ENCODE measurements at regions not wholly inside any gene's neighbourhood (a gene's known extent, or its start where the extent isn't known, plus 50 kb on each side); places are given as distances from the start of the nearest gene placed in this dataset.
"Not testable (repeated sequence)": the region's sequence is repeated elsewhere in the genome, so short reads cannot be mapped to it uniquely, and the experiment has no call there.

DNA sequence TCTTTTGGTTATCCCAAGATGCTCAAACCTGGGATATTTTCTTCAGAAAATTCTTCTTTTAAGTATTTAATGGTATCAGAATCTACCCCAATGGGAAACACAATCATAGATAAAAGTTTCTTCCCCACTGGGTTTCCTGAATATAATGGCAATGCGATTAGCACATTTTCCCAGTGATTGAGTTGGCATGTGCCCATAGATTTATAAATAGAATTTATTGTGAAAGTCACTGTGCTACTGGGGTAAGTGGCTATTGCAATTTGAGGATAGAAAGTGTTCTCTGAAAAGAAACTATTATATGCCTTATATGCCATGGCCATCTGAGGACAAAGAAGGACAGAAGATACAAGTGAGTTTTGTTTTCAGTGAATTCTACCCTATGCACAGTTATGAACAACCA lies 99.0 kb upstream of the RBMS3 start:
- ATAC-seq (ENCODE audit: poor library complexity) (no peak), DNase-seq (no peak)
- no peaks in the 10 kb centered on the region for H3K27me3 Mint-ChIP-seq
- intact Hi-C loops (cut with DNase I, micrococcal nuclease), result no loop called here
- Histone ChIP-seq H3K9me3 (ENCODE audit: control insufficient read depth in 1 of 2, insufficient read depth in 1 of 2, low read length in 2 of 2) (peaks cover 0 to 7% of the 10 kb centered on the region in 2 experiments), H3K36me3 (ENCODE audit: insufficient read depth, low read length) (no peaks in the 10 kb centered on the region), H3K27me3 (ENCODE audit: control insufficient read depth in 1 of 2, insufficient read depth in 2 of 2, low read length in 2 of 2) (no peaks in the 10 kb centered on the region), H3K4me1 (ENCODE audit: insufficient read depth, low read length) (no peaks in the 10 kb centered on the region), H3K27ac (ENCODE audit: low read depth in 1 of 2, low read length in 2 of 2) (no peak overlapping the region), H3K4me3 (ENCODE audit: low read length) (no peak overlapping the region)
- ChIA-PET CTCF (no interaction called here), POLR2A (no interaction called here)
- H3K4me1 Mint-ChIP-seq (ENCODE audit: low read depth), result no peaks in the 10 kb centered on the region
- no peaks in the 10 kb centered on the region for H3K9me3 Mint-ChIP-seq
- H3K27ac Mint-ChIP-seq, result no peak overlapping the region
- no peak overlapping the region for H3K4me3 Mint-ChIP-seq
- TF ChIP-seq, protein P1, sequence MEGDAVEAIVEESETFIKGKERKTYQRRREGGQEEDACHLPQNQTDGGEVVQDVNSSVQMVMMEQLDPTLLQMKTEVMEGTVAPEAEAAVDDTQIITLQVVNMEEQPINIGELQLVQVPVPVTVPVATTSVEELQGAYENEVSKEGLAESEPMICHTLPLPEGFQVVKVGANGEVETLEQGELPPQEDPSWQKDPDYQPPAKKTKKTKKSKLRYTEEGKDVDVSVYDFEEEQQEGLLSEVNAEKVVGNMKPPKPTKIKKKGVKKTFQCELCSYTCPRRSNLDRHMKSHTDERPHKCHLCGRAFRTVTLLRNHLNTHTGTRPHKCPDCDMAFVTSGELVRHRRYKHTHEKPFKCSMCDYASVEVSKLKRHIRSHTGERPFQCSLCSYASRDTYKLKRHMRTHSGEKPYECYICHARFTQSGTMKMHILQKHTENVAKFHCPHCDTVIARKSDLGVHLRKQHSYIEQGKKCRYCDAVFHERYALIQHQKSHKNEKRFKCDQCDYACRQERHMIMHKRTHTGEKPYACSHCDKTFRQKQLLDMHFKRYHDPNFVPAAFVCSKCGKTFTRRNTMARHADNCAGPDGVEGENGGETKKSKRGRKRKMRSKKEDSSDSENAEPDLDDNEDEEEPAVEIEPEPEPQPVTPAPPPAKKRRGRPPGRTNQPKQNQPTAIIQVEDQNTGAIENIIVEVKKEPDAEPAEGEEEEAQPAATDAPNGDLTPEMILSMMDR (IDR thresholded peaks at IDR 0.05), result no peak
- no peaks in the 10 kb centered on the region for H3K36me3 Mint-ChIP-seq (ENCODE audit: low read depth)

DNA sequence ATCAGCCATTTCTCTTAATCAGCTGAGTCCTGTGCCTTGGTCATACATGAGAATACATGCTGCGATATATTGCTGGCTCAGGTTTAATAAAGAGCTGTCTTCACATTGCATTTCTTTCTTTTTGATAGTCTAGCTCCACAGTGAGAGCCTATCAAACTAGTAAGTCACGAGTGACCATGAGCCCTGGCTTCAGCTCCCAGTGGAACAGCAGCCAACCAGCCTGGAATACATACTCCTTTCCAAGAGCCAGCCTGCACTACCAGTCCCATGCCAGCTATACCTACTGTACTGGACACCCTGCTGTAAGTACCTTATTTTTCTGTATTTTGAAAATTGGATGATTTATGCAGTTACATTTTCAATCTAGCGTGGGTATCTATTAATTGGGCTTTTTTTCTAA lies 98.0 kb upstream of the RBMS3 start:
- H3K9me3 ChIP-seq (ENCODE audit: control insufficient read depth in 1 of 2, insufficient read depth in 1 of 2, low read length in 2 of 2); H3K27me3 ChIP-seq (ENCODE audit: control insufficient read depth in 1 of 2, insufficient read depth in 2 of 2, low read length in 2 of 2); H3K36me3 ChIP-seq (ENCODE audit: insufficient read depth, low read length); H3K27ac ChIP-seq (ENCODE audit: low read depth in 1 of 2, low read length in 2 of 2); H3K9me3 Mint-ChIP-seq; H3K27me3 Mint-ChIP-seq; H3K36me3 Mint-ChIP-seq (ENCODE audit: low read depth); H3K27ac Mint-ChIP-seq; ATAC-seq (ENCODE audit: poor library complexity); H3K4me1 Mint-ChIP-seq (ENCODE audit: low read depth); H3K4me1 ChIP-seq (ENCODE audit: insufficient read depth, low read length); DNase-seq; H3K4me3 ChIP-seq (ENCODE audit: low read length); intact Hi-C loops (cut with DNase I, micrococcal nuclease); CTCF ChIA-PET; POLR2A ChIA-PET; H3K4me3 Mint-ChIP-seq: not testable (repeated sequence)

DNA sequence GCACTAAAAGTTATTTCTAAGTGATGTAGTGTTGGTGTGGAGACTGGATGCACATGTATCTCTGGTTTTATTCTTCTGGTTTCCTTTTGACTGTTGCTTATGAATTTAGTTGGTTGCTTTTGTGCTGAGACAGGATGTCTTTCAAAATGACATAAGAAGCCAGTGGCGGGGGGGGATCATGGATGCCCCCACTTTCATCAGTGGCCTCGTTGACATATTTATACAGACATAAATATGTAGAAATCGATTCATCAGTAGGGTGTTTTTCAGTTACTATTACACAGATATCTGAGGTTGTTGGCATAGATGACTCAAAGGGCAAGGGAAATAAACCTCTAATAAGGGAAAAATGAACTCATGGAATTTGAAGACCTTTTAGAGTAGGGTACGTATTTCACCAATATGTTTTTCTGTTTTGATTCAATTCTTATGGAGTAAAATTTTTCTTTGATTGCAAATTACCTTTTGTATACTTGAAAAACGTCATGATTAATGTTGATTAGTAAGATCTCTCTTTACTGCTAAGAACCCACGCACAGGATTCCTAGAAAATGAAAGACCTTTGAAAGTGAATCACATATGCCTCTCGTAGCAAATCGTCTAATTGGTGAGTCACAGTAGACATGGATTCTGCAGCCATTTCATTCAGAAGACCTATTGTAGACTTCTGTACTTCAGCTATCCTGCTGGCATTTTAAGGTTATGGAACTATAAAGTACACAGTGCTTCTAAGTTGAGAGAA lies 97.4 kb upstream of the RBMS3 start:
- ChIA-PET CTCF (no interaction called here), POLR2A (no interaction called here)
- ATAC-seq (ENCODE audit: poor library complexity) (no peak), DNase-seq (peak in 1 of 14 experiments; percentile 1)
- intact Hi-C loops (cut with DNase I, micrococcal nuclease), result no loop called here
- TF ChIP-seq, protein P1 (IDR thresholded peaks at IDR 0.05), result no peak
- Mint-ChIP-seq H3K36me3 (ENCODE audit: low read depth) (no peaks in the 10 kb centered on the region), H3K4me3 (no peak overlapping the region), H3K4me1 (ENCODE audit: low read depth) (no peaks in the 10 kb centered on the region), H3K9me3 (no peaks in the 10 kb centered on the region), H3K27ac (no peak overlapping the region), H3K27me3 (no peaks in the 10 kb centered on the region)
- Histone ChIP-seq H3K27ac (ENCODE audit: low read depth in 1 of 2, low read length in 2 of 2) (no peak overlapping the region), H3K4me1 (ENCODE audit: insufficient read depth, low read length) (no peaks in the 10 kb centered on the region), H3K4me3 (ENCODE audit: low read length) (no peak overlapping the region), H3K27me3 (ENCODE audit: control insufficient read depth in 1 of 2, insufficient read depth in 2 of 2, low read length in 2 of 2) (no peaks in the 10 kb centered on the region), H3K9me3 (ENCODE audit: control insufficient read depth in 1 of 2, insufficient read depth in 1 of 2, low read length in 2 of 2) (no peaks in the 10 kb centered on the region), H3K36me3 (ENCODE audit: insufficient read depth, low read length) (no peaks in the 10 kb centered on the region)

DNA sequence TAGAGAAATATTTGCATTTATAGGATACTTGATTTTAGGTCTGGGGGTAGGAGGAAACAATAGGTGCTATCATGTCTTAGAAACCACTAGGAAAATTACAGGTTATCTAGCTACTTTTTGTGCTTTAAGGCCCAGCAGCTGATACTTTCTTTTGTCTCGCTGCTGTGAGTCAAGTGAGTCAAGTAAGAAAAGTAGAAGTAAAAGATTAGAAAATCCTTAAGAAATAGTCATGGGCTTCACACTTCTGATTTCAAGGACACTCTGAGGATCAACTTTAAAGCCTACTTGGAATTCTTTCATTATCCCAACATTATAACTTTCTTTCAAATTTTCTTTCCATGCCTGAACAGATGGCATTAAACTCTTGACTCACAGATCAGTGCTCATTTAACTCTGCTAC lies 95.2 kb upstream of the RBMS3 start:
- Mint-ChIP-seq H3K9me3 (no peaks in the 10 kb centered on the region), H3K27me3 (no peaks in the 10 kb centered on the region), H3K36me3 (ENCODE audit: low read depth) (no peaks in the 10 kb centered on the region), H3K4me3 (no peak overlapping the region), H3K27ac (no peak overlapping the region), H3K4me1 (ENCODE audit: low read depth) (no peaks in the 10 kb centered on the region)
- CTCF ChIA-PET, result no interaction called here
- DNase-seq, result no peak
- no peak overlapping the region for H3K27ac ChIP-seq (ENCODE audit: low read depth in 1 of 2, low read length in 2 of 2)
- intact Hi-C loops (cut with DNase I, micrococcal nuclease), result no loop called here
- ATAC-seq (ENCODE audit: poor library complexity), result no peak
- TF ChIP-seq, protein P1 (IDR thresholded peaks at IDR 0.05), result no peak
- H3K4me3 ChIP-seq (ENCODE audit: low read length), result no peak overlapping the region
- H3K27me3 ChIP-seq (ENCODE audit: control insufficient read depth in 1 of 2, insufficient read depth in 2 of 2, low read length in 2 of 2), result no peaks in the 10 kb centered on the region
- no peaks in the 10 kb centered on the region for H3K4me1 ChIP-seq (ENCODE audit: insufficient read depth, low read length)
- no peaks in the 10 kb centered on the region for H3K9me3 ChIP-seq (ENCODE audit: control insufficient read depth in 1 of 2, insufficient read depth in 1 of 2, low read length in 2 of 2)
- H3K36me3 ChIP-seq (ENCODE audit: insufficient read depth, low read length), result no peaks in the 10 kb centered on the region
- POLR2A ChIA-PET, result no interaction called here
